Trophoblast cell (in vitro differentiated cells and primary cell): ENCODE measurements at regions not wholly inside any gene's neighbourhood (a gene's known extent, or its start where the extent isn't known, plus 50 kb on each side); places are given as distances from the start of the nearest gene placed in this dataset.

ENCODE experiments used
- DNase-seq, 2 donors: peaks; one replicate each; pipeline ENCODE4 v3.0.0-alpha.2; 2016
- H2AFZ ChIP-seq: 2 replicates; pipeline ENCODE4 v1.6.1; 2013; ENCODE audit warnings: low read length, moderate library complexity, mild to moderate bottlenecking; ENCODE audit not compliant: insufficient read depth, poor library complexity
- H2AK5ac ChIP-seq: 2 replicates; pipeline ENCODE4 v1.6.1; 2013; ENCODE audit warnings: mild to moderate bottlenecking, low read length
- H2BK120ac ChIP-seq: 2 replicates; pipeline ENCODE4 v1.6.1; 2013; ENCODE audit warnings: low read length, mild to moderate bottlenecking, moderate library complexity; ENCODE audit not compliant: insufficient read depth, poor library complexity
- H2BK12ac ChIP-seq: 2 replicates; pipeline ENCODE4 v1.6.1; 2013; ENCODE audit warnings: mild to moderate bottlenecking, low read length, moderate library complexity
- H2BK5ac ChIP-seq: 2 replicates; pipeline ENCODE4 v1.6.1; 2013; ENCODE audit warnings: low read length, low read depth, moderate library complexity, mild to moderate bottlenecking; ENCODE audit not compliant: poor library complexity
- H3K14ac ChIP-seq: 2 replicates; pipeline ENCODE4 v1.6.1; 2013; ENCODE audit warnings: mild to moderate bottlenecking, low read length
- H3K18ac ChIP-seq: 2 replicates; pipeline ENCODE4 v1.6.1; 2013; ENCODE audit warnings: mild to moderate bottlenecking, low read length
- H3K23ac ChIP-seq: 2 replicates; pipeline ENCODE4 v1.6.1; 2013; ENCODE audit warnings: low read length
- H3K27ac ChIP-seq: 2 replicates; pipeline ENCODE4 v1.5.1; 2013; ENCODE audit warnings: low read depth, mild to moderate bottlenecking, inconsistent platforms, low read length, moderate library complexity
- H3K27me3 ChIP-seq: 2 replicates; pipeline ENCODE4 v1.6.1; 2013; ENCODE audit warnings: inconsistent platforms, mild to moderate bottlenecking, low read length, moderate library complexity; ENCODE audit not compliant: insufficient read depth
- H3K36me3 ChIP-seq, 2 experiments: 1 replicate in 1 of 2; 2 replicates in 1 of 2; pipeline ENCODE4 v1.6.1; 2013; ENCODE audit warnings: low read length in 2 of 2, mild to moderate bottlenecking in 2 of 2, moderate library complexity in 1 of 2; ENCODE audit not compliant: insufficient read depth in 2 of 2, control insufficient read depth in 1 of 2
- H3K4ac ChIP-seq: 2 replicates; pipeline ENCODE4 v1.6.1; 2013; ENCODE audit warnings: low read depth, mild to moderate bottlenecking, low read length, moderate library complexity
- H3K4me1 ChIP-seq, 2 experiments: 1 replicate in 1 of 2; 2 replicates in 1 of 2; pipeline ENCODE4 v1.6.1; 2013; ENCODE audit warnings: low read length in 2 of 2, mild to moderate bottlenecking in 2 of 2, moderate library complexity in 1 of 2; ENCODE audit not compliant: insufficient read depth in 2 of 2, control insufficient read depth in 1 of 2
- H3K4me2 ChIP-seq: 2 replicates; pipeline ENCODE4 v1.6.1; 2013; ENCODE audit warnings: inconsistent platforms, mild to moderate bottlenecking, low read length, moderate library complexity
- H3K4me3 ChIP-seq: 2 replicates; pipeline ENCODE4 v1.5.1; 2013; ENCODE audit warnings: mild to moderate bottlenecking, low read depth, low read length, inconsistent platforms
- H3K79me1 ChIP-seq: one replicate; pipeline ENCODE4 v1.6.1; 2013; ENCODE audit warnings: low read length
- H3K79me2 ChIP-seq: 2 replicates; pipeline ENCODE4 v1.6.1; 2013; ENCODE audit warnings: low read length, mild to moderate bottlenecking; ENCODE audit not compliant: control insufficient read depth, insufficient read depth, poor library complexity
- H3K9ac ChIP-seq: 2 replicates; pipeline ENCODE4 v1.6.1; 2013; ENCODE audit warnings: mild to moderate bottlenecking, low read length
- H3K9me3 ChIP-seq: 2 replicates; pipeline ENCODE4 v1.6.1; 2013; ENCODE audit warnings: low read depth, mild to moderate bottlenecking, control low read depth, inconsistent platforms, low read length; ENCODE audit not compliant: insufficient read depth
- H4K12ac ChIP-seq: 2 replicates; pipeline ENCODE4 v1.6.1; 2013; ENCODE audit warnings: low read depth, mild to moderate bottlenecking, low read length, moderate library complexity
- H4K8ac ChIP-seq: 2 replicates; pipeline ENCODE4 v1.6.1; 2013; ENCODE audit warnings: low read depth, mild to moderate bottlenecking, low read length, moderate library complexity
- H4K91ac ChIP-seq: one replicate; pipeline ENCODE4 v1.6.1; 2013; ENCODE audit warnings: low read depth, mild to moderate bottlenecking, low read length, moderate library complexity
- WGBS: extraction: QIAGEN DNeasy Blood & Tissue Kit; methylation state at CpG from one replicate; pipeline ENCODE4 v1.1.7; 2013; ENCODE audit warnings: missing lambda C conversion rate; ENCODE audit not compliant: insufficient read length, insufficient coverage; ENCODE audit errors: extremely low coverage; 5-methylcytosine and 5-hydroxymethylcytosine counted together

DNA sequence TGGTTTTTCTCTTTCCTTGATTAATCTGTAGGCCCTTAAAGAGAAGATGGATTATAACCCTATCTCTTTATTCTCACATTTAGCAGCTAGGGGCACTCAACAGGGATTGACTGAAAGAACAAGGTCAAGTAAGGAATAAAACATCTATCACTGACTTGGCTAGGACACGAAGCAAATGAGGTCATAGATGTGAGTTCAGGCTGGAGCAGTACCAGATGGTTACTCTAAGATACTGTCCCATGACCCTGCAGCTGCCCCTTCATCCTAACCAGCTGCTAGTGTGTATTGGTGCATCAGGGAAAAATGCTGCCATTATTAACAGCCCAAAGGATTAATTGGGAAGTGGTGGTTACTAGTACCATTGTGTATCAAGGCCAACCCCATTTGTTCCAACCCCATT, 221.9 kb downstream of the CTH start:
- H2BK12ac ChIP-seq: no peak overlapping the region
- H3K9me3 ChIP-seq: no peaks in the 10 kb centered on the region
- no peak overlapping the region for H4K8ac ChIP-seq
- H3K4me2 ChIP-seq: no peak overlapping the region
- no peaks in the 10 kb centered on the region for H3K79me2 ChIP-seq
- whole genome bisulfite sequencing: no CpG with 5 or more reads among the region's 1 CpG
- H3K79me1 ChIP-seq: no peaks in the 10 kb centered on the region
- DNase-seq: no peak
- H4K91ac ChIP-seq: no peak overlapping the region
- H2BK5ac ChIP-seq: no peak overlapping the region
- H3K18ac ChIP-seq: no peak overlapping the region
- H3K27me3 ChIP-seq: no peaks in the 10 kb centered on the region
- H3K4me3 ChIP-seq: no peak overlapping the region
- H3K36me3 ChIP-seq: no peaks in the 10 kb centered on the region
- no peak overlapping the region for H3K23ac ChIP-seq
- no peak overlapping the region for H3K4ac ChIP-seq
- H3K27ac ChIP-seq: no peak overlapping the region
- no peak overlapping the region for H3K14ac ChIP-seq
- H2AK5ac ChIP-seq: no peak overlapping the region
- H2BK120ac ChIP-seq: no peak overlapping the region
- H4K12ac ChIP-seq: no peak overlapping the region
- no peaks in the 10 kb centered on the region for H3K4me1 ChIP-seq
- H3K9ac ChIP-seq: no peak overlapping the region
- no peak overlapping the region for H2AFZ ChIP-seq

DNA sequence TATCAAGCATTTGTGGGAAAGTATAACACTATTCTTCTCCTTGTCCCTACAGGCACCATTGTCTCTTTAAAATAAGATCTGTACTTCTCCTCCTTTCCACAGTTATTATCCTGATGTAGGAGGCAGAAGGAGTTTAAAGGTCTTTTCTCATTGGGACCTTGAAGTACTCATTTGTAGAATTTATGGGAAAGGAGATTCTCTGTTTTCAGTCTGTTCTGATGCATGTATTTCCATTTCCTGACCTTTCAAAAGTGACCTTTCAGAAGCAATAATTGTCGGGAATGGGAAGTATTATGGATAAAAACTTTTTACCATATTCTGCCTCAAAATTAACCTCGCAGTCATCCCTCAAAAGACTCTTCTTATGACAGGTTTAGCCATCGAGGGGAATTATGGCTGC, 224.8 kb downstream of the CTH start:
- Histone ChIP-seq H2AK5ac (no peak overlapping the region), H2BK120ac (no peak overlapping the region), H3K9ac (no peak overlapping the region), H3K27ac (no peak overlapping the region), H3K9me3 (no peaks in the 10 kb centered on the region), H3K18ac (no peak overlapping the region), H3K4ac (no peak overlapping the region), H2AFZ (no peak overlapping the region), H4K91ac (no peak overlapping the region), H3K27me3 (no peaks in the 10 kb centered on the region), H3K4me2 (no peak overlapping the region), H3K79me1 (no peaks in the 10 kb centered on the region), H3K36me3 (no peaks in the 10 kb centered on the region), H3K23ac (no peak overlapping the region), H3K79me2 (no peaks in the 10 kb centered on the region), H3K4me3 (no peak overlapping the region), H2BK12ac (no peak overlapping the region), H2BK5ac (no peak overlapping the region), H4K8ac (no peak overlapping the region), H4K12ac (no peak overlapping the region), H3K4me1 (no peaks in the 10 kb centered on the region), H3K14ac (no peak overlapping the region)
- no peak for DNase-seq
- WGBS: no CpG with 5 or more reads among the region's 3 CpGs

DNA sequence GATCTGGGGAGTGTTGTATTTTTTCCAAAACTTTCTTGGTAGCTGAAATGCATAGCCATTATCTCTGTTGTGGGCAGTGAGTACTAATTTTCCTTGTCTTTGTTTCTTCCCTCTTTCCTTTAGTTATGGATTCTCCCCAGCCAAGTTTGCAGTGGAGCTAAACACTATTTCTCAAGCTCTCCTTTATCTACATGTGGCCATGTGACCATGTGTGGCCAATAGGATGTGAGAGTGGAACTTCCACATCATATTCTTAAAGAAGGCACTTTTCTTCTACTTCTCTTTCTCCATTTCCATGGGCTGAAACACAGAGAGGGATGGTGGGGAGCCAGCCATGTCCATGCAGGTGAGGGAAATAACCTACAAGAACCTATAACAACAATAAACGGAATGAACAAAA, 230.8 kb downstream of the CTH start:
- H2BK12ac ChIP-seq: no peak overlapping the region
- H3K79me2 ChIP-seq: no peaks in the 10 kb centered on the region
- H3K4me3 ChIP-seq: no peak overlapping the region
- H3K14ac ChIP-seq: no peak overlapping the region
- no peak overlapping the region for H4K8ac ChIP-seq
- no peak overlapping the region for H2AFZ ChIP-seq
- no peak overlapping the region for H3K4me2 ChIP-seq
- no peak overlapping the region for H2BK120ac ChIP-seq
- no peak overlapping the region for H2BK5ac ChIP-seq
- H3K36me3 ChIP-seq: no peaks in the 10 kb centered on the region
- no peak overlapping the region for H3K23ac ChIP-seq
- H4K12ac ChIP-seq: no peak overlapping the region
- H2AK5ac ChIP-seq: no peak overlapping the region
- no peak overlapping the region for H3K4ac ChIP-seq
- no peak for DNase-seq
- H3K18ac ChIP-seq: no peak overlapping the region
- H3K4me1 ChIP-seq: no peaks in the 10 kb centered on the region
- H3K9me3 ChIP-seq: no peaks in the 10 kb centered on the region
- H4K91ac ChIP-seq: no peak overlapping the region
- H3K9ac ChIP-seq: no peak overlapping the region
- no peaks in the 10 kb centered on the region for H3K27me3 ChIP-seq
- H3K27ac ChIP-seq: no peak overlapping the region
- H3K79me1 ChIP-seq: no peaks in the 10 kb centered on the region
- WGBS: no CpG with 5 or more reads among the region's 1 CpG

DNA sequence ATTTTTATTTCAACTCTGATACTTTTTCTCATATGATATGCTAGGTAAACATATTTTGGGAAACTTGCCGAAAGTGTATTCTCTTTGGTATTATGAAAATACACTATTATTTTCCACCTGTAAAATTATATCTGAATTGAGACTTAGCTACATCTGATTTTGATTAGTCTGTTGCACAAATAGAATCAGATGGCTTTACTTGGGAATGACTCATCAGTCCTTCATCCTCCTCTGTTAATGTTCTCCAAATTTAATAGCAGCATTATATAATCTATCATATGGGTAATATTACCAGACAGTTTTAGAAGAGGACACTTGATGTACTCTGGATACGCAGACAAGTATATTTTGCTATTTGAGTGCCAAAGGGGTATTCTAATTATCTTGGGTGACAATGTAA, 245.3 kb downstream of the CTH start:
- Histone ChIP-seq H3K4me1 (no peaks in the 10 kb centered on the region), H3K79me1 (no peaks in the 10 kb centered on the region), H2AFZ (no peak overlapping the region), H3K9ac (no peak overlapping the region), H3K4ac (no peak overlapping the region), H3K79me2 (no peaks in the 10 kb centered on the region), H4K12ac (no peak overlapping the region), H3K4me2 (no peak overlapping the region), H3K4me3 (no peak overlapping the region), H3K27ac (no peak overlapping the region), H2BK12ac (no peak overlapping the region), H3K36me3 (no peaks in the 10 kb centered on the region), H3K9me3 (no peaks in the 10 kb centered on the region), H3K27me3 (no peaks in the 10 kb centered on the region), H2AK5ac (no peak overlapping the region), H3K18ac (no peak overlapping the region), H2BK5ac (no peak overlapping the region), H2BK120ac (no peak overlapping the region), H4K91ac (no peak overlapping the region), H4K8ac (no peak overlapping the region), H3K23ac (no peak overlapping the region), H3K14ac (no peak overlapping the region)
- WGBS: no CpG with 5 or more reads among the region's 2 CpGs
- DNase-seq: no peak
